Activated naive CD4-positive, alpha-beta T cell treated with anti-CD3 and anti-CD28 coated beads, Interleukin-2, amount 50 U/mL, for 24 hours (primary cell): ENCODE measurements at regions not wholly inside any gene's neighbourhood (a gene's known extent, or its start where the extent isn't known, plus 50 kb on each side); places are given as distances from the start of the nearest gene placed in this dataset.

ENCODE experiments used
- H3K27ac Mint-ChIP-seq: one replicate; pipeline ENCODE4 v1.8.0; 2021; ENCODE audit warnings: mild to moderate bottlenecking, mixed read lengths
- H3K27me3 Mint-ChIP-seq: one replicate; pipeline ENCODE4 v1.8.0; 2021; ENCODE audit warnings: mixed read lengths
- H3K36me3 Mint-ChIP-seq: one replicate; pipeline ENCODE4 v1.8.0; 2021; ENCODE audit warnings: mixed read lengths
- H3K4me1 Mint-ChIP-seq: one replicate; pipeline ENCODE4 v1.8.0; 2021; ENCODE audit warnings: mixed read lengths
- H3K4me3 Mint-ChIP-seq: one replicate; pipeline ENCODE4 v1.8.0; 2021; ENCODE audit warnings: mild to moderate bottlenecking, mixed read lengths
- H3K9me3 Mint-ChIP-seq: one replicate; pipeline ENCODE4 v1.8.0; 2021; ENCODE audit warnings: mixed read lengths

DNA sequence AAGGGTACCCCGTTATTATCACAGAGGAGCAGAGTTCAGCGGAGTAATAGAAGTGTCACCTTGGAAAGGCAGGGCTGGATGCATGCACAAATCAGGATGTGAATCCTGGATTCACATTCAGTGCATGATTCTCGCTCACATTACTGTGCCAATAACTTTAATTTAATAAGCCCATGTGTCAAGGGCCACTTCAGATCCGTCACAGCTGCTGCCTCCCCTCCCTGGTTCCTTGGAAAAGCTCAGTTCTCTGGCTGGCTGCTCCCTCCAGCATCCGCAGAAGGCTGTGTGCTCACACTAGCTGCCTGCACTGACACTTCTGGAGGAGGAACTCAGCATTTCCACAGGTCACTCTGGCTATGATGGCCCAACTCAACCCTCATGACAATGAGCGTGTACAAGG is 256.8 kb upstream of the ADAMTS16 start:
- Mint-ChIP-seq H3K27me3 (peaks cover 1% of the 10 kb centered on the region), H3K27ac (no peak overlapping the region), H3K4me1 (no peaks in the 10 kb centered on the region), H3K9me3 (no peaks in the 10 kb centered on the region), H3K4me3 (no peak overlapping the region), H3K36me3 (no peaks in the 10 kb centered on the region)

DNA sequence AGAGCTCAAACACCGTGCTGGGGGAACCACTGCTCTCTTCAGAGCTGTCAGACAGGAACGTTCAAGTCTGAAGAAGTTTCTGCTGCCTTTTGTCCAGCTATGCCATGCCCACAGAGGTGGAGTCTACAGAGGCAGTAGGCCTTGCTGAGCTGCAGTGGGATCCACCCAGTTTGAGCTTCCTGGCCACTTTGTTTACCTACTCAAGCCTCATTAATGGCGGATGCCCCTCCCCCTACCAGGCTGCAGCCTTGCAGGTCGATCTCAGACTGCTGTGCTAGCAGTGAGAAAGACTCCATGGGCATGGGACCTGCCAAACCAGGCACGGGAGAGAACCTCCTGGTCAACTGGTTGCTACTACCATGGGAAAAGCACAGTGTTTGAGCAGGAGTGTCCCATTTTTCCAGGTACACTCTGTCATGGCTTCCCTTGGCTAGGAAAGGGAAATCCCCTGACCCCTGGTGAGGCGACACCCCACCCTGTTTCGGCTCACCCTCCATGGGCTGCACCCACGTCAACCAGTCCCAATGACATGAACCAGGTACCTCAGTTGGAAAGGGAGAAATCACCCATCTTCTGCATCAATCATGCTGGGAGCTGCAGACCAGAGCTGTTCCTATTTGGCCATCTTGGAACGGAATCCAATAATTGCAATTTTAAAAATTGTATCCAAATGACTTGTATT is 246.9 kb upstream of the ADAMTS16 start:
- Mint-ChIP-seq H3K4me3 (no peak overlapping the region), H3K27me3 (peaks cover 1% of the 10 kb centered on the region), H3K36me3 (no peaks in the 10 kb centered on the region), H3K27ac (no peak overlapping the region), H3K9me3 (no peaks in the 10 kb centered on the region), H3K4me1 (no peaks in the 10 kb centered on the region)

DNA sequence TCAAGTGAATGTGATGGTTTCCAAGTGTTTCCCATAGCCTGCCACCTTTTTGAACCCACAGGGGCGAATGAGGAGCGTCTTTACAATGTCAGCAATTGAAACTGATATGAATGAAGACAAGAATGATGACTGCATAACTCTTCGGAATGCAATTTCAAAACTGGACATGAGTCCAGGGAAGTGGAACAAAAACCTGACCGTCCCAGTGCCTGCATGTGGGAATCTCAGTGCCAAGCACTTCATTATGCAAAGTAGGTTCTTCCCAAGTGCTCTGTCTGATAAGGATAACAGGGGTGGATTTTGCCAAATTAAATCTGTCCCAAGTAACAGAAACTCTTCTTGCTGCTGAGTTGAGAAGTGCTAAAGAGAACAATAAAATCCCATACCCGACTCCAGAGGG is 243.8 kb upstream of the ADAMTS16 start:
- peaks cover 1% of the 10 kb centered on the region for H3K27me3 Mint-ChIP-seq
- no peaks in the 10 kb centered on the region for H3K9me3 Mint-ChIP-seq

DNA sequence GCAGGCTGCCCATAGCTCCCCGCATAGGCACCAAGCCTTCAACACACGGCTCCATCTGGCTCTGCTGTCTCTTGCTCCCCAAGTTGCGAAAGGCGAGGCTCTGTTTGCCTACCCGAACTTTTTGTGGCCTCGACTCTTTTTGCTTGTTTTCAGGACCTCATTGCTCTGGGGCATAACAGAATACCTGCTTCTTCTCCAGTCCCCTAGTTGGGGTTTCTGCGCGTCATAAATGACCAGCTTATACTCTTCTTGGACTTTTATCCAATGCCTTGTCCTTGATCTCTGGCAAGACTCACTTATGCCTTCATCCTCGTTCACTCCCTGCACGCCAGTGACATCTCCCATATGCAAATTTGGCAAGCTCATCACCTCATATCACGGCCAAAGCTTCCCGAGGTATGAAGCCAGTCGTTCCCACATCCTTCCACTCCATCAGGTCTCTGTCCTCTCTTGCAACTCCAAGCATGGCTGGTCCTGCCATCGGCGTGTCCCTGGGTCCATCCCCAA is 238.8 kb upstream of the ADAMTS16 start:
- H3K4me3 Mint-ChIP-seq: no peak overlapping the region
- H3K36me3 Mint-ChIP-seq: no peaks in the 10 kb centered on the region
- peaks cover 1% of the 10 kb centered on the region for H3K27me3 Mint-ChIP-seq
- H3K4me1 Mint-ChIP-seq: no peaks in the 10 kb centered on the region
- no peak overlapping the region for H3K27ac Mint-ChIP-seq
- no peaks in the 10 kb centered on the region for H3K9me3 Mint-ChIP-seq

More for the DNA sequence above, 243.8 kb upstream of the ADAMTS16 start:
- H3K27ac Mint-ChIP-seq: no peak overlapping the region
- no peaks in the 10 kb centered on the region for H3K36me3 Mint-ChIP-seq
- no peaks in the 10 kb centered on the region for H3K4me1 Mint-ChIP-seq
- no peak overlapping the region for H3K4me3 Mint-ChIP-seq

DNA sequence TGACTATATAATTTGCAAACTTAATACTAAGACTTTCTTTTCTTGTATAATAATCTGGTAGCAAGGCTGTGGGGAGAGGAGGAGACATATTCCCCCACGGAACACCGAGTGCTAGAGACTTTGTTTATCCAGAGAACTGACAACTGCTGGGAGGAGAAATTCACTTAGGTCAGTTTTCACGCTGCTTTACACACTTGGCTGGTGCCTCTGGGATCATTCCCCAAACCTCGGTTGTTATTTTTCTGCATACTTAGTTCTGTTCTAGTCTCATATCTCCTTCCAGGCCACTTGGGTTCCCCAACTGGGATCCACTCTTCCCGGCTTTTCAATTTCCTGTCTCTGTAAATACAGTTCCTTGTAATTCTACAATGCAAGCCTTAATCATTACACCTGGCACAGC is 238.2 kb upstream of the ADAMTS16 start:
- Mint-ChIP-seq H3K36me3 (no peaks in the 10 kb centered on the region), H3K9me3 (no peaks in the 10 kb centered on the region), H3K27ac (no peak overlapping the region), H3K4me3 (no peak overlapping the region), H3K4me1 (no peaks in the 10 kb centered on the region), H3K27me3 (peaks cover 1% of the 10 kb centered on the region)

DNA sequence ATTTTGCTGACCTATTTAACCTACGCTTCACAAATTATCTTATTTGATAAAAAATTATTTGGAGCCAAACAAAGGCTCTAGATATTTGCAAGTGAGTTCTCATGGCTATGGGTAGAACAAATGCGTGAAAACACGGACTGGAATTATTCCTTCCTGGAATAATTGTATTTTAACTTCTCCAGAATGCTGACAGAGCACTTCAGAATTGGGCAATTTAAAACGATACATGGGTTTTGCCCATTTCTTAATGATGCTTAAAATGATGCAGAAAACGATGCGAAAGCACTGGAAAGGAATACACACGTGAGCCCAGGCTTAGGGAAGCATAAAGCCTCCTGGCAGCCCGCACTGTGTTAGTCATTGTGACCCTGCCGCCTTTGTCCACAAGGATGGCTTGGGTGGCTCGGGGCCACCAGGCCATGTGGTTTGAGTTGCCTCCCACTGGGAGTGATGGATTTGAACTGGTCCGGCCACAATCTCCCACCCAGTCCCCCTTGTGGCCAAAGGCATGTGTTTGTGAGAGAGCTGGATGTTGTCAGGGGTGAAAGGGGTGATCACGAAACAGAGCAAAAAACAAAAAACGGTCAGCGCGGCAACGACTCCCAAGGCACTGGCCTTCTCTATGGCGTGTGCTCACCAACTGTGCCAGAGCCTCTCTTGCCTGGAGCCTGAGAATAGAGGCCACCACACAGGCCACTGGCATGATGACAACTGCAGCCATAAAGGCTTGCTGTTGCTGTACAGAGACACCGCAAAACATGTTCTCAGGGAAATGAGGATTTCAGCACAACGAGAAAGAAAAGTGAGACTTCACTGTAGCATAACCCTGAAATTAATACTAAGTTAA is 234.2 kb upstream of the ADAMTS16 start:
- H3K27me3 Mint-ChIP-seq: no peaks in the 10 kb centered on the region
- H3K4me3 Mint-ChIP-seq: no peak overlapping the region
- H3K36me3 Mint-ChIP-seq: no peaks in the 10 kb centered on the region
- no peaks in the 10 kb centered on the region for H3K9me3 Mint-ChIP-seq
- H3K27ac Mint-ChIP-seq: no peak overlapping the region
- no peaks in the 10 kb centered on the region for H3K4me1 Mint-ChIP-seq

DNA sequence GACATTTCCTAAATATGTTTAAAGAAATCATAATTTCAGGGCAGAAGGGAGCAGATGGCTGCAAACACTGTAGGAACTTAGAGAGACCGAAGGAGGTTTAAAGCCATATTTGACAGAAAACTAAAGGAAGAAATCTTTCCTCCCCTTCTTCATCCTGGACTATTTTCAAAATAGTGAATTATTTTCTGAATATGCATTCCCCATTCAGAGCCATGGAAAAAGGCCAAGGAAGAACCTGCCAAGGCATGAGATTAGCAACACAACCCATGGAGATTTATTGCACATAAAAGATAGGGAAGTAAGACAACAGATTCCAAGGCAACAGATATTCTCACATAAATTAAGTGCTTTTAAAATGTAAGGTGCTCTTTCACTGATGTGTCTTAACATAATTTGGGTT is 233.3 kb upstream of the ADAMTS16 start:
- Mint-ChIP-seq H3K4me1 (no peaks in the 10 kb centered on the region), H3K27ac (no peak overlapping the region), H3K9me3 (no peaks in the 10 kb centered on the region), H3K27me3 (no peaks in the 10 kb centered on the region), H3K4me3 (no peak overlapping the region), H3K36me3 (no peaks in the 10 kb centered on the region)

DNA sequence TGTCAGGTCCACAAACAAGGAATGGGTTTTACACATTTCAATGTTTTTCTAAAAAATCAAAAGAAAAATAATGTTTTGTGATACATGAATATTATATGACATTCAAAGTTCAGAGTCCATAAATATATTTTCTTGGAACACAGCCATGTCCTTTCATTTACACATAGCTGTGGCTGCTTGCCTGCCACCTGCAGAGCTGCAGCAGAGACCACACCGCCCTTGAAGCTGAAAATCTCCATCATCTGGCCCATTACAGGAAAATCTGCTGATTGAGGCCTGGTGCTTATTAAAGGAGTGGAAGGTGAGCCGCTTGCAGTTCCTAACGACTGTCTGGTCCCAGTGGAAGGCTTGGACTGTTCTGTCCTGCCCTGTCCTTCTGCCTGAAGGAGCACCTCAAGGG is 232.6 kb upstream of the ADAMTS16 start:
- H3K27ac Mint-ChIP-seq: no peak overlapping the region
- no peak overlapping the region for H3K4me3 Mint-ChIP-seq
- H3K9me3 Mint-ChIP-seq: no peaks in the 10 kb centered on the region
- H3K4me1 Mint-ChIP-seq: no peaks in the 10 kb centered on the region
- H3K27me3 Mint-ChIP-seq: no peaks in the 10 kb centered on the region
- no peaks in the 10 kb centered on the region for H3K36me3 Mint-ChIP-seq

DNA sequence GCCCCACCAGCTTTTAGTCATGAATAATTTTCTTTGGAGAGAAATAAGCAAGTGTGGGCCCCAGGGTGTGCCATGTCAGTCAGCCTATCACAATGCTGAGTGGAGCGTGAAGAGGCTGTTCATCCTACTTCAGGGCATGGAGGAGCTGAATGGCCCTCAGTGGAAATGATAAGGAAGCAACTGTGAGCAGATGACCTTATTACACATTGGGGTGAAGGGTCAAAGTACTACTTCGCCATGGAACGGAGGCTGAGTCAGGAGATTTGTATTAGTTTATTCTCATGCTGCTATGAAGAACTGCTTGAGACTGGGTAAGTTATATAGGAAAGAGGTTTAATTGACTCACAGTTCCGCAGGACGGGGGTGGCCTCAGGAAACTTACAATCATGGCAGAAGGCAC is 231.0 kb upstream of the ADAMTS16 start:
- Mint-ChIP-seq H3K4me1 (no peaks in the 10 kb centered on the region), H3K4me3 (no peak overlapping the region), H3K27ac (no peak overlapping the region), H3K36me3 (no peaks in the 10 kb centered on the region), H3K9me3 (no peaks in the 10 kb centered on the region), H3K27me3 (no peaks in the 10 kb centered on the region)

DNA sequence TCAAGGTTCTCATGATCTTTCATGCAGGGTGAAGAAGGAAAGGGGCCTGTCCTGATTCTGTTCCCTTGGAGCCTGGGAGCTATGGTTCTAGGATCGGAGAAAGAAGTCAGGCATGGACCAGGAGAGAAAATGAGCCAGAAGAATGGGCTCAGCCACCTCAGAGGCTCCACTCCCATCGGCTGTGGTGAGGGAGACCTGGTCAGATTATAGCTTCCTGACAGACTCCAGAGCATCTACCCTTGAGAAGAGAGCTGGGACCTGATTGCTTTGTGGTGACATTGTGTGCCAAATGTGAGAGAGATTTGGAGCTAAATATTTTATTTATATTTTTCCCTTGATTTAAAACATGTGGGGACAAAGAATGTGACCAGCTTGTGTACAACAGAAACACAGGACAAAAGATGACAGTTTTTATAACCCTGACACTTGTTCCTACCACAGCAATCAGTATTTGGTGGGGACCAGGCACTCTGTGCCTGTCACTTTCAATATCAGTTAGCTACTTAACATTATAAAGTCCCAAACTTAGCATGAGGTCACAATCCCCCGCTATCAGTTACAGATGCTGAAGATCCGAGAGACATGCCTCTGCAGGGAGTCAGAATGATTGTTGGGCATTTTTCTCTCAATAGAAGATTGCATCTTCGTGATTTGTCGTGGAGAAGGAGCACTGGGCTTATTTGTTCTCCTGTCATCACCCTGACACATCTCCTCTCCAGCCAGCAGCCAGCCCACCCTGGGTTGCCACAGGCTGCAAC is 228.3 kb upstream of the ADAMTS16 start:
- Mint-ChIP-seq H3K27me3 (no peaks in the 10 kb centered on the region), H3K4me1 (no peaks in the 10 kb centered on the region), H3K9me3 (no peaks in the 10 kb centered on the region), H3K27ac (no peak overlapping the region), H3K4me3 (no peak overlapping the region), H3K36me3 (no peaks in the 10 kb centered on the region)

DNA sequence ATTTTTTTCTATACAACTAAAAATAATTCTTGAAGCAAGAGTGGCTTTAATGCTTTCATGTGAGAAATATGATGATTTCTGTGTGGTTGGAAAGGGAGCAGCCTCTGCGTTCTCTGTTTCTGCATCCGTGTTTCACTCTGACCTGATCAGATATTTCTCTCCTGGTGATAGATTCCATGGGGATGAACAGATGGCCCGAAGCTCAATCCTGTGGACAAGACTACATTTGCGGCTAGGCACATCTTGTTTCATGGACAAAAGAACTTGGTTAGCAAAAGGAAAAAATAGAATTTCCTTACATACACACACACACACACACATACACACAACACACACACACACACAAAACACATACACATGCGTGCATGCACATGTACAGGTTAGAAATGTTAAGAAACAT is 218.2 kb upstream of the ADAMTS16 start:
- H3K36me3 Mint-ChIP-seq: no peaks in the 10 kb centered on the region
- H3K9me3 Mint-ChIP-seq: peaks cover 7% of the 10 kb centered on the region

DNA sequence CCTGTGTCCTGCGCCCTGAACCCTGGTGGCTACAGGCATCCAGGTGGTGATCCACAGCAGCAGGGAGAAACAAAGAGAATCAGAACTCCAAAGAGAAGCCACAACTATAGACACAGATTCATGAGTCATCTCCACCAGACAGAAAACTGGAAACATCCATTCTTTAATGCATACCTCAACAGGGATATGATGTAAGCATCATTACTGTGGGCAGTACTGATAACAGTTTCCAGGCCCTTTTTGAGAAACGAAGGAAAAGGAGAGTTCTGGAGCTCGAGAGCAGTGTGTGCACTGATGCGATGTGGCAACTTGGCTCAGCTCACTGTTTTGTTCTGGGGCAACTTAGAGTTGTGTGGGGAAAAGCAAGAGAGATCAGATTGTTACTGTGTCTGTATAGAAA is 215.6 kb upstream of the ADAMTS16 start:
- no peak overlapping the region for H3K4me3 Mint-ChIP-seq
- no peak overlapping the region for H3K27ac Mint-ChIP-seq
- no peaks in the 10 kb centered on the region for H3K36me3 Mint-ChIP-seq
- H3K4me1 Mint-ChIP-seq: no peaks in the 10 kb centered on the region
- peaks cover 1% of the 10 kb centered on the region for H3K27me3 Mint-ChIP-seq
- no peaks in the 10 kb centered on the region for H3K9me3 Mint-ChIP-seq

More for the DNA sequence above, 218.2 kb upstream of the ADAMTS16 start:
- no peaks in the 10 kb centered on the region for H3K27me3 Mint-ChIP-seq
- no peaks in the 10 kb centered on the region for H3K4me1 Mint-ChIP-seq
- no peak overlapping the region for H3K27ac Mint-ChIP-seq
- H3K4me3 Mint-ChIP-seq: no peak overlapping the region

DNA sequence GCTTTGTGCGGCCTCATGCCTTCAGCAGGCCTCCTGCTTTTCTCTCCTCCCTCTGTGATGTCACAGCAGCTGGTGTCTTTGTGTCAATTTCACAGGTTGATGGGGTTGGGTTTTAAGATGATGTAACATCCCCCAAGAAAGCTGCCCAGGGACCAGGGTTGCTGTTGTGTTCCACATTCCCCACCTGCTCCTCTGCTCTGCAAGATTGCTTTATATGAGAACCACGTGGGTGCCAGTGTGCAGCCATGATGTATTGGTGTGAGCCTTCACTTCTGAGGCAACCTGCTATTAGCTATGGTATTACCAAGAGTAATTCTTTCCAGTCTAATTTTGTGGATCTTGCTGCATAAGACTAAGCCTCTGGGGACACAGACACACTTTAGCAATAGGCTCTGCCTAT is 213.0 kb upstream of the ADAMTS16 start:
- Mint-ChIP-seq H3K4me1 (no peaks in the 10 kb centered on the region), H3K27me3 (peaks cover 1% of the 10 kb centered on the region), H3K4me3 (no peak overlapping the region), H3K9me3 (no peaks in the 10 kb centered on the region), H3K27ac (no peak overlapping the region), H3K36me3 (no peaks in the 10 kb centered on the region)

DNA sequence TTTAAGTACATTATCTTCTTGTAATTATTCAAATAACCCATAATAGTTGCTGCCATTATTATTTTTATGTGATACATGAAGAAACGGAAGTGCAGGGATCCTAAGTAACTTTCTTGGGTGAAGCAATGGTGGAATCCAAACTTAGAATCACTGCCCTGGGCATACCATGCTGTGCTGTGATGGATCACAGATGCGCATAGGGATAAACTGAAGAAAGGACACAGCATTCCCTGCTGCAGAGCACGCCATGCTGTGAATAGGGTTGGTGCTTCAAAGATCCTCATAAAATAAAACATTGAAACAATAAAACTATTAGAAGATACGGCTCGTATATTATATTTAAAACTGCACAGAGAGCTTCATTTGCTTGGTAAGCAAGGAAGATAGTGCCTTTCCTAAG is 211.7 kb upstream of the ADAMTS16 start:
- no peak overlapping the region for H3K27ac Mint-ChIP-seq
- no peaks in the 10 kb centered on the region for H3K36me3 Mint-ChIP-seq
- peaks cover 1% of the 10 kb centered on the region for H3K27me3 Mint-ChIP-seq
- H3K4me3 Mint-ChIP-seq: no peak overlapping the region
- no peaks in the 10 kb centered on the region for H3K4me1 Mint-ChIP-seq
- H3K9me3 Mint-ChIP-seq: peaks cover 4% of the 10 kb centered on the region

DNA sequence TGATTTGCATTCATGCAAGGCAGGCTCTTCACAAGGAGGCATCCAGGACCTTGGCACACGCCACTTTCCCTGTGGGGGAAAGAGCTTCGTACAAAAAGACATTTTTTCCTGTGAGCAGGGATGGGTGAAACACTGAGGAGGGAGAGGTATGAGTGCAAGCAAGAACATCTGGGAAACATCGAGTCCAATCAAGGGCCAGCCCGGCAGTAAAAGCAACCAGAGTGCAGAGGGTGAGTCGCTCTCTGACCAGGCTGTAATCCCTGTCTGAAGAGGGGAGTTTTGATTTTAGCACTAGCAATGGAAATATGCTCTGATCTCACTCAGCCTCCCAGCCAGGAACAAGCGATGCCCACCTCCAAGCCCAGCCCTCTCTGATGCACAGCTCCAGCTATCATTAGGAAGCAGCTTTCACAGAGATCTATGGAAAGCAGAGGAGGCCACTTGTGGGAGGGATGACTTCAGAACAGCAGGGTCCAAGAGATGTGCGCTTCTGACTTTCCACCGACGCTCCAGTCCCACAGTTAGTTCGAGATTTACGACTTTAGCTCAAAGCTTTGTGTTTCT is 211.0 kb upstream of the ADAMTS16 start:
- Mint-ChIP-seq H3K9me3 (peaks cover 8% of the 10 kb centered on the region), H3K4me3 (no peak overlapping the region), H3K27ac (no peak overlapping the region), H3K36me3 (no peaks in the 10 kb centered on the region), H3K4me1 (no peaks in the 10 kb centered on the region), H3K27me3 (peaks cover 1% of the 10 kb centered on the region)
